ENCODE measurements at regions not wholly inside any gene's neighbourhood (a gene's known extent, or its start where the extent isn't known, plus 50 kb on each side); places are given as distances from the start of the nearest gene placed in this dataset.

GRCh38 chr3:67876261-67876660 lies 221.8 kb upstream of the SUCLG2 start:
- TF ChIP-seq CTCF (IDR thresholded peaks at IDR 0.05) (no peak), POLR2A (IDR thresholded peaks at IDR 0.05) (no peak)
